DND-41 (cell line): ENCODE measurements at regions not wholly inside any gene's neighbourhood (a gene's known extent, or its start where the extent isn't known, plus 50 kb on each side); places are given as distances from the start of the nearest gene placed in this dataset.

Experiments used
- ATAC-seq: fragments of 200-7000 bp; cut with Tn5 transposase; 3 replicates; pipeline ENCODE4 v1.9.1; 2021; ENCODE audit warnings: low read depth; ENCODE audit not compliant: insufficient read depth
- DNase-seq: peaks from one replicate; pipeline ENCODE4 v3.0.0-alpha.2; 2020
- H2AFZ ChIP-seq: 2 replicates; pipeline ENCODE4 v1.6.0; 2012; ENCODE audit warnings: low read depth, low read length
- H3K27ac ChIP-seq: 2 replicates; pipeline ENCODE4 v1.5.1; 2012; ENCODE audit warnings: low read length, inconsistent platforms
- H3K27me3 ChIP-seq: fragments of 200-600 bp; sonication (generic); 2 replicates; pipeline ENCODE4 v1.6.0; 2012; ENCODE audit warnings: low read length, mild to moderate bottlenecking, inconsistent platforms; ENCODE audit not compliant: insufficient read depth, poor library complexity
- H3K36me3 ChIP-seq: 2 replicates; pipeline ENCODE4 v1.5.1; 2012; ENCODE audit warnings: low read length, inconsistent platforms; ENCODE audit not compliant: insufficient read depth
- H3K4me1 ChIP-seq: 2 replicates; pipeline ENCODE4 v1.5.1; 2012; ENCODE audit warnings: mild to moderate bottlenecking, low read length; ENCODE audit not compliant: insufficient read depth
- H3K4me2 ChIP-seq: 2 replicates; pipeline ENCODE4 v1.6.0; 2012; ENCODE audit warnings: mild to moderate bottlenecking, moderate library complexity, low read length, inconsistent platforms; ENCODE audit not compliant: insufficient read depth
- H3K4me3 ChIP-seq, 2 experiments: fragments of 200-600 bp in 1 of 2; shearing (Covaris generic) in 1 of 2; 2 replicates each; pipeline ENCODE4 v1.5.1; 2012 to 2016; ENCODE audit warnings: inconsistent platforms in 2 of 2, low read length in 2 of 2, mild to moderate bottlenecking in 2 of 2, low read depth in 1 of 2, moderate library complexity in 1 of 2
- H3K79me2 ChIP-seq: 2 replicates; pipeline ENCODE4 v1.6.0; 2012; ENCODE audit warnings: low read length, inconsistent platforms; ENCODE audit not compliant: insufficient read depth
- H3K9ac ChIP-seq: 2 replicates; pipeline ENCODE4 v1.6.0; 2012; ENCODE audit warnings: low read depth, mild to moderate bottlenecking, inconsistent platforms, low read length, moderate library complexity
- H3K9me3 ChIP-seq: 2 replicates; pipeline ENCODE4 v1.5.1; 2012; ENCODE audit warnings: low read length, moderate library complexity, mild to moderate bottlenecking, inconsistent platforms; ENCODE audit not compliant: insufficient read depth, severe bottlenecking
- H4K20me1 ChIP-seq: 2 replicates; pipeline ENCODE4 v1.6.0; 2012; ENCODE audit warnings: low read length; ENCODE audit not compliant: insufficient read depth
- CTCF ChIP-seq: IDR thresholded peaks from 2 replicates; pipeline ENCODE4 v1.5.1; 2012; ENCODE audit warnings: borderline replicate concordance, low read length, moderate library complexity, mild to moderate bottlenecking; ENCODE audit not compliant: poor library complexity, severe bottlenecking; ENCODE audit errors: extremely low read depth
- EZH2 ChIP-seq: IDR thresholded peaks from 3 replicates; pipeline ENCODE4 v1.6.1; 2012; ENCODE audit warnings: borderline replicate concordance, low read depth, mild to moderate bottlenecking, moderate library complexity, low read length, inconsistent platforms; ENCODE audit not compliant: severe bottlenecking

- Histone ChIP-seq H3K27me3 (no peaks in the 10 kb centered on the region), H4K20me1 (no peaks in the 10 kb centered on the region), H3K4me2 (no peak overlapping the region), H3K36me3 (no peaks in the 10 kb centered on the region), H2AFZ (no peak overlapping the region), H3K79me2 (no peaks in the 10 kb centered on the region), H3K4me1 (no peaks in the 10 kb centered on the region), H3K9me3 (no peaks in the 10 kb centered on the region), H3K27ac (no peak overlapping the region), H3K9ac (no peak overlapping the region), H3K4me3 (no peak overlapping the region)
- TF ChIP-seq CTCF (no peak), EZH2 (no peak)
- no peak for ATAC-seq
- no peak for DNase-seq
Measured at GRCh38 chr13:54949735-54950134, 1921.1 kb downstream of the OLFM4 start.

- H3K27ac ChIP-seq: no peak overlapping the region
- H3K4me2 ChIP-seq: no peak overlapping the region
- H3K9me3 ChIP-seq: no peaks in the 10 kb centered on the region
- TF ChIP-seq EZH2: no peak
- no peak for TF ChIP-seq CTCF
- H3K4me3 ChIP-seq: no peak overlapping the region
- ATAC-seq: no peak
- DNase-seq: no peak
- H3K9ac ChIP-seq: no peak overlapping the region
- no peaks in the 10 kb centered on the region for H4K20me1 ChIP-seq
- no peaks in the 10 kb centered on the region for H3K27me3 ChIP-seq
- no peak overlapping the region for H2AFZ ChIP-seq
- no peaks in the 10 kb centered on the region for H3K4me1 ChIP-seq
- no peaks in the 10 kb centered on the region for H3K79me2 ChIP-seq
- H3K36me3 ChIP-seq: no peaks in the 10 kb centered on the region
Measured at GRCh38 chr13:54950546-54950945, 1921.9 kb downstream of the OLFM4 start.

GRCh38 chr13:54953786-54954185, 1925.2 kb downstream of the OLFM4 start:
- DNase-seq: no peak
- ATAC-seq: no peak
- no peaks in the 10 kb centered on the region for H3K79me2 ChIP-seq
- no peak overlapping the region for H3K27ac ChIP-seq
- no peak overlapping the region for H3K4me3 ChIP-seq
- H3K36me3 ChIP-seq: no peaks in the 10 kb centered on the region
- H3K4me2 ChIP-seq: no peak overlapping the region
- TF ChIP-seq EZH2: no peak
- no peak for TF ChIP-seq CTCF
- H3K9ac ChIP-seq: no peak overlapping the region
- no peaks in the 10 kb centered on the region for H3K27me3 ChIP-seq
- no peak overlapping the region for H2AFZ ChIP-seq
- H3K9me3 ChIP-seq: no peaks in the 10 kb centered on the region
- H3K4me1 ChIP-seq: no peaks in the 10 kb centered on the region
- no peaks in the 10 kb centered on the region for H4K20me1 ChIP-seq

- DNase-seq (no peak), ATAC-seq (no peak)
- Histone ChIP-seq H3K9ac (no peak overlapping the region), H3K9me3 (no peaks in the 10 kb centered on the region), H3K27ac (no peak overlapping the region), H3K4me1 (no peaks in the 10 kb centered on the region), H3K79me2 (no peaks in the 10 kb centered on the region), H4K20me1 (no peaks in the 10 kb centered on the region), H3K27me3 (no peaks in the 10 kb centered on the region), H3K4me3 (no peak overlapping the region), H3K36me3 (no peaks in the 10 kb centered on the region), H3K4me2 (no peak overlapping the region), H2AFZ (no peak overlapping the region)
- TF ChIP-seq EZH2 (no peak), CTCF (no peak)
Measured at GRCh38 chr13:54958781-54959180, 1930.2 kb downstream of the OLFM4 start.
